ENCODE measurements at regions not wholly inside any gene's neighbourhood (a gene's known extent, or its start where the extent isn't known, plus 50 kb on each side); places are given as distances from the start of the nearest gene placed in this dataset.

- in situ Hi-C loops (cut with MboI; ENCODE audit: low sequenced_read_pairs), result no loop called here
Observed at GRCh38 chr20:40245829-40246228, 443.2 kb downstream of the MAFB start.

- in situ Hi-C loops (cut with MboI; ENCODE audit: low sequenced_read_pairs), result no loop called here
Observed at GRCh38 chr20:40244286-40244685, 444.8 kb downstream of the MAFB start.

DNA sequence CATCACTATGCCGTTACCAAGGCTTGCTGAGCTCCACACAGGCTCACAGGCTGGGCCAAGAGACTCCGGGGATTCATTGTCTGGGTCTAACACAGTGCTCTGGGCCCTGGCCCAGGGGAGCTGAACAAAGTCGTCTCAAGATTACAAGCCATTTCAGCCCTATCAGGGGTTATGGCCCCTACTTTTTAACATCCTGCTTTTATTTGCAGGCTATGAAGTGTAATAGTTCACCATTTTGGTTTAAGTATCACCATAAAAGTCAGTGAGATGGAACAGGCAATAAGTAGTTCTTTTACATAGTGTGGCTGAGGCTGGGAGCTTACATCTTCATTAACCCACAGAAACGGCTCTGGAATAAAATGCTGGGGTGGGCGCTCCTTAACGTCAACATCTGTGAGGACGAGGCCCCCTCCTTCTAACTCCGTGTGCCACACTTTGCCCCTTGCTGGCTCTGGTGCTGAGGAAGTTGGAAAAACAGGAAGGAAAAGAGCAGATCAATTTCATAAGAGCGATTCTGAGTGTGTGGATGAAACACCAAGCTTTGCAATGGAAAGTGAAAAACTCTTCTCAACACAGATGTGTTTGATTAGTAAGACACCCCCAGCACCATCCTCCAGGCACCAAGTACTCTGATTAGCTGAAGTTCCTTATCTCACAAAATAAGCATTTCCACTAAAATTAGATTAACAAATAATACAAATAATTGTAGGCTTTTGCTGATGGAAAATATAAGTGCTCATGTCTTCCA is 447.3 kb downstream of the MAFB start:
- in situ Hi-C loops (cut with MboI; ENCODE audit: low sequenced_read_pairs), result no loop called here

GRCh38 chr20:40238511-40238910 is 450.5 kb downstream of the MAFB start:
- in situ Hi-C loops (cut with MboI; ENCODE audit: low sequenced_read_pairs), result no loop called here

DNA sequence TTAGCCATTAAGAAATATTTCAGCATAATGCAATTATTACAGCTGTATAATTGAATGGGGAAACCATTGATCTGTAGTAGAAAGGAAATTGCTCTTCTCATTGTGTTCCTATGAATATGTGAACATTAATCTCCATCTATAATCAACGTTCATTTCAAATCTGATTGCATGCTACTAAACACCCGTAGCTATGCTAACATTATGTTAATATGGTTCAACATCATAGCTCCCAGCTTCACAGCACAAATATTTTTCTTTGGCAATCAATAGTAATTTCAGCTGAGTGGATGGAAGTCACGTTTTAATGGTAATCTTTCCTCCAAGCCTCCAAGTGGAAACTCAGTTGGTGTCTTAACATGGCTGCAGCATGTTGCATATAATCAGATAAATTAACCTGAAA is 454.4 kb downstream of the MAFB start:
- in situ Hi-C loops (cut with MboI; ENCODE audit: low sequenced_read_pairs), result no loop called here

GRCh38 chr20:40233406-40233805 is 455.6 kb downstream of the MAFB start:
- in situ Hi-C loops (cut with MboI; ENCODE audit: low sequenced_read_pairs), result no loop called here

DNA sequence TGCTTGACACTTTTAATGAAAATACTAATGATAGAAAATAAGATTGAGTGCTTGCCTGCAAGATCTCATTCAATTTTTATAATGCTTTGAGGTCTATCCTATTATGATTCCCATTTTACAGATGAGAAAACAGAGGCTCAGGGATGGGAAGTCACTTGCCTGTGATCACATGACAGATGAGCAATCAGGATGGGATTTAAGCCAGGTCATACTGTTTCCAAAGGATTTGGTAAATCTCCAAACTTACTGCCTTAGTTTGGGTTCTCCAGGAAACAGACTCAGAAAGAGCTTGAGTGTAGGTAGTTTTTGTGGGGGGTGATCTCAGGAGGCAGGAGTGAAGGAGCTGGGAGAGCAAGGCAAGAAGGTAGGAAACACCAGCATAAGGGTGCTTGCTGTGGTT is 456.3 kb downstream of the MAFB start:
- in situ Hi-C loops (cut with MboI; ENCODE audit: low sequenced_read_pairs), result no loop called here

DNA sequence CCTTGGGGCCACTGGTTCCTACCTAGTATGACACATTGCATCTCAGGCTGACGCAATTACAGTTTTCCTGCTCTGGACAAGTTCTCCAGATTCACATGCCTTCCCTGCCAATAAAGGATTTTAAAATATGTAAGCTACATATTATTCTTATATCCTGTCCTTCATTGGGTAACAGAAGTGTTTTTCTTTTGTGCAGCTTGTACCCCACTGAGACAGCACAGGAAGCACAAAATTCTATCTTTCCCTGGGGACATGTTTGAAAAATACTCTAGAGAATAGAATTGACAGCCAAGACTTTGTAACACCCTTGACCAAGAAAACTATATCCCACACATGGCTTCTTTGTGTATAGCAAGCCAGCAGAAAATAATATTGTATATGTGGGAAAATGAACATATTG is 456.8 kb downstream of the MAFB start:
- in situ Hi-C loops (cut with MboI; ENCODE audit: low sequenced_read_pairs), result no loop called here

DNA sequence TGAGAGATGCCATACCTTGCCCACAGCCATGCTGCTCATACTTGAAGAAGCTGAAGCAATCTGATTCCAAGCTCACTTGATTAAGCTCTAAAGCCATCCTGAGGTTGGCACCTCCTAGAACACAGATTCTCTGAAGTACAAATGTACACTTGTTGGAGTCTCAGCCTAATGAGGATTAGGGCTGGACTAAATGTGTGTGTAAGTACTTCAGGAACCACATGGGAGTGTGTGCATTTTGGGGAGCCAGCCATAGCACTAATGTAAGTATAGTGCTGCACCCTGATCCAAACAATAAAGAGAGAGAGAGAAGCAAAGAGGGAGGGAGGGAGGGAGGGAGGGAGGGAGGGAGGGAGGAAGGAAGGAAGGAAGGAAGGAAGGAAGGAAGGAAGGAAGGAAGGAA is 458.6 kb downstream of the MAFB start:
- in situ Hi-C loops (cut with MboI; ENCODE audit: low sequenced_read_pairs), result no loop called here

DNA sequence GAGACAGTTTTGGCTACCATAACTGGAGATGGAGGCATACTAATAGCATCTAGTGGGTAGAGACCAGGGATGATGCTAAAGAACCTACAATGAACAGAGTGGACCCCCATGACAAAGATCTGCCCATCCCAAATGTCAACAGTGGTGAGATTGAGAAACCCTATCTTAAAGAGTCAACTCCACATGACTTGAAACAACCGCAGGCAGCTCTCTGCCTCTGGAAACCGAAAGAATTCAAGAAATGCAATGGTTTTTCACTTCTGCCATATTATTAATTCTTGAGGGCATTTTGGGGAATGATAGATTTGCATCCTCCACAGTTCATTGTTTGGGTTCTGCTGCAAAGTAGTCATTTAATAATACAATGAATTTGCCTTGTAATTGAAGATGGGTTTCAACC is 463.4 kb downstream of the MAFB start:
- in situ Hi-C loops (cut with MboI; ENCODE audit: low sequenced_read_pairs), result no loop called here

- in situ Hi-C loops (cut with MboI; ENCODE audit: low sequenced_read_pairs), result no loop called here
Observed at GRCh38 chr20:40223810-40224209, 465.2 kb downstream of the MAFB start.

GRCh38 chr20:40218971-40219370 is 470.1 kb downstream of the MAFB start:
- in situ Hi-C loops (cut with MboI; ENCODE audit: low sequenced_read_pairs), result no loop called here

DNA sequence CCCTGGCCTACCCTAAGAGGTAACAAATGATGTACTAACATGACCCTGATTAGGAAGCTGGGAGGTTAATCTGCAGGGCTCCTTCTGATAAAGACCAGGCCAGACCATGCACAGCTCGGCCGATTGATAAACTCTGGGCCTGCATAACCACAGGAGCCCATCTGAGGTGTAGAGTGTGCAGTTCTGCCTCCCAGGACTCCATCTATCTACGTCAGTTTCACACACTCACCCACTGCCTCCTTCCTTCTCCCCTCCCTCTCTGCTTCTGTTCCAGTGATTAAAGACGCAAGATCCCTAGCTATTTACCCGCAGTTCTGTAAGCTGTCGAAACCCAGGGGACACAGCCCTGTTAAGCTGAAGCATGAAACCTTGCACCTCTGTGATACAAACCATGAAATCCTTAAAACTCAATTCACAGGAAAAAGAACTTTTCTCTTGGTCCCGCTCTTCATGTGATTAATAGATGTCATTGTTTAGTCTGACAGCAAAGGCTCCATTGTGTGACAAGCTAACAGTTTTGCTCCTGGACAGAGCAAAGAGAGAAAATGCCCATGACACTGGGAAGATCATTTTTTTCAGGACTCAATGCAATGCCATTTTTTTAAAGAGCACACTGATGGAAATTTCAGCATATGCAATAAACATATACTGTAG is 470.6 kb downstream of the MAFB start:
- in situ Hi-C loops (cut with MboI; ENCODE audit: low sequenced_read_pairs), result no loop called here

DNA sequence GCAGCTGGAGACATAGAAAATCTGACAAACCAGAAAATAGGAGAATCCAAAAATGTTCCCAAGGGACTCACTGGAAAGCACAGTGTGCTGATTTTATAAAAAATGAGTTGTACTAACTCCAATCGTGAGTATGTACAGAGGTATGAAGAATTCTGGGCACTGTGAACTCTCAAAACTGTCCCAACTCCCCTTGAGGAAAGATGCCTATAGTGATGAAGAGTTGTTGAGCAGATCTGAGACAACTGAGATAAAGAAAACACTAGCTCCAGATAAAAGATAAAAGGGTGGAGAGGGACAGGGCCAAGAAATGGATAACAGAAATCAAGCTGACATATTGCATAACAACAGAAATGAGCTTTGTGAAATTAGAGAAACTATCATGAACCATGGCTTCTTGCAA is 481.4 kb downstream of the MAFB start:
- in situ Hi-C loops (cut with MboI; ENCODE audit: low sequenced_read_pairs), result no loop called here

- in situ Hi-C loops (cut with MboI; ENCODE audit: low sequenced_read_pairs), result no loop called here
Observed at GRCh38 chr20:40205971-40206370, 483.1 kb downstream of the MAFB start.

DNA sequence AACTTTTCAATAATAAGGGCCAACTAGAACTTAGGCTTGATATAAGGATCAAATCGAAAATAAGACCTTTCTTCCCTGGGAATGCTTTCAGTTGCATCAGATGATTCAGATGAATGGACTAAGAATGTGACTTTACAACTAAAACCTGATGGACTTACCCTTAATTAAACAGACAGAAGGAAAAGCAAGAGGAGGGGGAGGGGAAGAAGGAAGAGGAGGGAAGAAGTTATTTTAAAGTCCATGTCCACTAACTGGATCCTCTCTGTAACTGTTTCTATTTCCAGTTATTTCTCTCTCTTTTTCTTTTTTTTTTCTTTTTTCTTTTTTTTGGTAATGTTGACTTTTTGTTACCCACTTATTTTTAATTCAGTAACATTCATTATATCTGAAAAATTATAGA is 486.0 kb downstream of the MAFB start:
- in situ Hi-C loops (cut with MboI; ENCODE audit: low sequenced_read_pairs), result no loop called here

GRCh38 chr20:40197691-40198090 is 491.3 kb downstream of the MAFB start:
- in situ Hi-C loops (cut with MboI; ENCODE audit: low sequenced_read_pairs), result no loop called here

- in situ Hi-C loops (cut with MboI; ENCODE audit: low sequenced_read_pairs), result no loop called here
Observed at GRCh38 chr20:40196846-40197436, 492.1 kb downstream of the MAFB start.

- in situ Hi-C loops (cut with MboI; ENCODE audit: low sequenced_read_pairs), result no loop called here
Observed at GRCh38 chr20:40195742-40196141, 493.3 kb downstream of the MAFB start.

DNA sequence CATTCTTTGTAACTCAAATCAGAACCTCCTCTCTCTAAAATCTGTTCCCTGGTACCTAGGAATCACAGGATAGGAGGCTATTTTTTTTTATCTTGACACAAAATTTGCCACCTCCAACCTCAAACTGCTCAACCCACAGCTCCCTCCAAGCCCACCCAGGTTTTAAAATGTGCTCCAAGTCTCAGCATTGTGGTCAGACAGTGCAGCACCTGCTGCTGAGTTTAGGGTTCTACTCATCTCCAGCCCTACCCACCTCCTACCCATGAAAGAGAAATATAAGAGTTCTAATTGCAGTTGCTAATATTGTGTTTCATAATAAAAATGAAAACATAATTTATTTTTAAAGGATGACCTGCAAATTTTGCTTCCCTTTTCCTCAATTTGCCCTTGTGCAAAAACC is 496.5 kb downstream of the MAFB start:
- in situ Hi-C loops (cut with MboI; ENCODE audit: low sequenced_read_pairs), result no loop called here

GRCh38 chr20:40192081-40192480 is 497.0 kb downstream of the MAFB start:
- in situ Hi-C loops (cut with MboI; ENCODE audit: low sequenced_read_pairs), result no loop called here

DNA sequence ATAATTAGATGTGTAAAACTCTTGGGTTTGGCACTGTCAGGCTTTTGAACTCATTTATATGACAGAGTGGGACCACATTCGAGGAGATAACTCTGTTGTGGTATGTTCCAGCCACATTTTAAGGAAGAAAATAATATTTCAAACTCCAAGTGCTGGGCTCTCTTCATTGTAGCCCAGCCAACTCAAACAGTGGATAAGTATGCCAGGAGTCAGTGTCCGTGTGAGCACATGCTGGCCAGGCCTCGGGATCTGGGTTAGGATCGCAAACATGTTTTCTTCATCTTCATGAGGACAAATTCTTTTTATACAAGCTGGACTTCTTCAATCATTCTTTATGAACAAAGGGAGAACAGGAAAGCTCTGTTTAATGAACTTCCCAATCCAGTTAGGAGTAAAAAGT is 497.5 kb downstream of the MAFB start:
- in situ Hi-C loops (cut with MboI; ENCODE audit: low sequenced_read_pairs), result no loop called here
